ENCODE measurements at regions not wholly inside any gene's neighbourhood (a gene's known extent, or its start where the extent isn't known, plus 50 kb on each side); places are given as distances from the start of the nearest gene placed in this dataset.

GRCh38 chr1:39150779-39151178 lies 53.7 kb upstream of the MACF1 start:
- Histone ChIP-seq H4K20me1 (ENCODE audit: control insufficient read depth, insufficient read depth) (peaks cover 2% of the 10 kb centered on the region), H2AFZ (ENCODE audit: control insufficient read depth, low read depth, low read length) (no peak overlapping the region), H3K27ac (ENCODE audit: control insufficient read depth, insufficient read depth) (no peak overlapping the region), H3K4me1 (ENCODE audit: control insufficient read depth, insufficient read depth, low read length) (no peaks in the 10 kb centered on the region), H3K4me3 (no peak overlapping the region), H3K36me3 (ENCODE audit: control insufficient read depth in 2 of 2, insufficient read depth in 2 of 2, low read length in 1 of 2) (no peaks in the 10 kb centered on the region), H3K9me3 (replicated peaks; ENCODE audit: control insufficient read depth, insufficient read depth, low read length) (no peaks in the 10 kb centered on the region), H3K9ac (ENCODE audit: control insufficient read depth, insufficient read depth, low read length) (no peak overlapping the region), H3K27me3 (replicated peaks in 1 of 2; ENCODE audit: control insufficient read depth in 2 of 2, insufficient read depth in 2 of 2, low read length in 1 of 2) (no peaks in the 10 kb centered on the region), H3K4me2 (ENCODE audit: control insufficient read depth, insufficient read depth) (no peak overlapping the region), H3K79me2 (ENCODE audit: control insufficient read depth, insufficient read depth, low read length) (peaks cover 10% of the 10 kb centered on the region)
- FAIRE-seq = no peak
- ChIA-PET RAD21 (ENCODE audit: unreplicated experiment) (interaction anchor here (1.3 kb wide), 1 partner anchor 40 kb away, joined by 4 read pairs; no protein-coding TSS in a partner anchor), SMC1A (ENCODE audit: uncharacterized antibody, unreplicated experiment) (no interaction called here), POLR2A (no interaction called here), CTCF (interaction anchor here (0.5 to 0.9 kb wide), 2 partner anchors 11 to 98 kb away, joined by 3 read pairs; no protein-coding TSS in a partner anchor)
- no peak for DNase-seq (ENCODE audit: low read depth, low spot score)
- in situ Hi-C loops (cut with MboI) (no loop called here), intact Hi-C loops (cut with micrococcal nuclease; ENCODE audit: unreplicated experiment) (no loop called here)
- TF ChIP-seq RB1 (IDR thresholded peaks at IDR 0.05; ENCODE audit: borderline replicate concordance) (no peak), STAT3 (IDR thresholded peaks at IDR 0.05; ENCODE audit: low read depth, low read length) (no peak), HDAC2 (IDR thresholded peaks at IDR 0.05) (no peak), BACH1 (IDR thresholded peaks at IDR 0.05; ENCODE audit: borderline replicate concordance) (no peak), NBN (IDR thresholded peaks at IDR 0.05) (no peak), MTA3 (IDR thresholded peaks at IDR 0.05; ENCODE audit: borderline replicate concordance, low read length) (no peak), RBBP5 (conservative IDR thresholded peaks at IDR 0.05) (no peak), FOS (IDR thresholded peaks at IDR 0.05; ENCODE audit: borderline replicate concordance, extremely low read depth, insufficient read length) (no peak), NRF1 (conservative IDR thresholded peaks at IDR 0.05; ENCODE audit: low read depth, low read length) (no peak), SP1 (IDR thresholded peaks at IDR 0.05; ENCODE audit: low read depth, low read length) (no peak), PAX5 (IDR thresholded peaks at IDR 0.05; ENCODE audit: borderline replicate concordance, low read depth, low read length) (no peak), NFYB (IDR thresholded peaks at IDR 0.05; ENCODE audit: insufficient read depth, low read depth, low read length) (no peak), JUND (IDR thresholded peaks at IDR 0.05; ENCODE audit: low read depth, low read length) (no peak), RELB (IDR thresholded peaks at IDR 0.05; ENCODE audit: low read depth) (no peak), CHD2 (IDR thresholded peaks at IDR 0.05; ENCODE audit: borderline replicate concordance, low read depth, low read length) (no peak), CHD4 (IDR thresholded peaks at IDR 0.05) (no peak), SMAD1 (IDR thresholded peaks at IDR 0.05; ENCODE audit: low read depth, partially characterized antibody) (no peak), ZNF622 (IDR thresholded peaks at IDR 0.05) (no peak), POU2F2 (IDR thresholded peaks at IDR 0.05; ENCODE audit: borderline replicate concordance, low read depth, low read length) (no peak)
- TF ChIP-seq, protein P1, sequence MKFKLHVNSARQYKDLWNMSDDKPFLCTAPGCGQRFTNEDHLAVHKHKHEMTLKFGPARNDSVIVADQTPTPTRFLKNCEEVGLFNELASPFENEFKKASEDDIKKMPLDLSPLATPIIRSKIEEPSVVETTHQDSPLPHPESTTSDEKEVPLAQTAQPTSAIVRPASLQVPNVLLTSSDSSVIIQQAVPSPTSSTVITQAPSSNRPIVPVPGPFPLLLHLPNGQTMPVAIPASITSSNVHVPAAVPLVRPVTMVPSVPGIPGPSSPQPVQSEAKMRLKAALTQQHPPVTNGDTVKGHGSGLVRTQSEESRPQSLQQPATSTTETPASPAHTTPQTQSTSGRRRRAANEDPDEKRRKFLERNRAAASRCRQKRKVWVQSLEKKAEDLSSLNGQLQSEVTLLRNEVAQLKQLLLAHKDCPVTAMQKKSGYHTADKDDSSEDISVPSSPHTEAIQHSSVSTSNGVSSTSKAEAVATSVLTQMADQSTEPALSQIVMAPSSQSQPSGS (IDR thresholded peaks at IDR 0.05; ENCODE audit: low read length) = no peak
- WGBS (ENCODE audit: insufficient coverage, insufficient replicate concordance, low lambda C conversion rate, missing lambda C conversion rate) = 73% methylated on average over 2 of the region's 2 CpGs
- BruUV-seq (replicated peaks) = no TSS peak
- no peak for ATAC-seq

Data from GM12878 (cell line).